ENCODE measurements at regions not wholly inside any gene's neighbourhood (a gene's known extent, or its start where the extent isn't known, plus 50 kb on each side); places are given as distances from the start of the nearest gene placed in this dataset.

- no peak overlapping the region for H3K4me2 ChIP-seq (ENCODE audit: low read depth, low read length)
- DNase-seq (ENCODE audit: low spot score) (no peak), ATAC-seq (no peak), FAIRE-seq (no peak)
- no peak overlapping the region for H3K9ac ChIP-seq (ENCODE audit: insufficient read depth, low read depth, low read length)
- H3K4me3 ChIP-seq (replicated peaks in 1 of 3; ENCODE audit: insufficient read depth in 1 of 3, low read depth in 2 of 3, low read length in 3 of 3), result no peak overlapping the region
- H4K20me1 ChIP-seq (ENCODE audit: insufficient read depth, low read length), result no peaks in the 10 kb centered on the region
- 23% methylated on average over 5 of the region's 5 CpGs for WGBS (ENCODE audit: low lambda C conversion rate)
- no peaks in the 10 kb centered on the region for H3K27me3 ChIP-seq (ENCODE audit: control insufficient read depth in 1 of 2, insufficient read depth in 2 of 2, low read length in 2 of 2)
- no TSS peak for BruUV-seq (replicated peaks)
- H3K36me3 ChIP-seq (replicated peaks in 1 of 2; ENCODE audit: control insufficient read depth in 1 of 2, insufficient read depth in 2 of 2, low read length in 2 of 2), result no peaks in the 10 kb centered on the region
- no peak overlapping the region for H2AFZ ChIP-seq (ENCODE audit: low read length)
- no peak overlapping the region for H3K27ac ChIP-seq (ENCODE audit: extremely low read length, insufficient read depth, low read length)
- TF ChIP-seq ZNF720 (CRISPR knock-in tag; IDR thresholded peaks at IDR 0.05), result no peak
- no peak for TF ChIP-seq TAF1 (CRISPR knock-in tag; IDR thresholded peaks at IDR 0.05)
- TF ChIP-seq ISL2 (CRISPR knock-in tag; IDR thresholded peaks at IDR 0.05), result no peak
- no peak for TF ChIP-seq ATRX (CRISPR knock-in tag; IDR thresholded peaks at IDR 0.05; ENCODE audit: borderline replicate concordance)
- TF ChIP-seq STAG1 (CRISPR knock-in tag; IDR thresholded peaks at IDR 0.05), result no peak
- no peak for TF ChIP-seq ZSCAN5A (CRISPR knock-in tag; IDR thresholded peaks at IDR 0.05; ENCODE audit: borderline replicate concordance)
- TF ChIP-seq SATB2 (CRISPR knock-in tag; IDR thresholded peaks at IDR 0.05), result no peak
- TF ChIP-seq ZNF24 (IDR thresholded peaks at IDR 0.05), result no peak
- TF ChIP-seq TCF7 (IDR thresholded peaks at IDR 0.05; ENCODE audit: low read depth), result no peak
- no peak for TF ChIP-seq ZNF572 (CRISPR knock-in tag; IDR thresholded peaks at IDR 0.05)
- TF ChIP-seq JDP2 (CRISPR knock-in tag; IDR thresholded peaks at IDR 0.05; ENCODE audit: borderline replicate concordance), result no peak
- in situ Hi-C loops (cut with HindIII; ENCODE audit: extremely low pct_ligation_motif_present, low pct_unique_long_range_greater_than_20kb) (no loop called here), intact Hi-C loops (cut with micrococcal nuclease; ENCODE audit: unreplicated experiment) (no loop called here)
- no peaks in the 10 kb centered on the region for H3K4me1 ChIP-seq (ENCODE audit: insufficient read depth, low read length)
- ChIA-PET POLR2A (no interaction called here), CTCF (ENCODE audit: low intra/inter-chr PET ratio, low total read pairs) (no interaction called here)
- no peaks in the 10 kb centered on the region for H3K79me2 ChIP-seq (ENCODE audit: insufficient read depth, low read length)
- H3K9me3 ChIP-seq (ENCODE audit: low read length), result no peaks in the 10 kb centered on the region
These were observed 548.8 kb upstream of the SALL1 start for GRCh38 chr16:51699686-51700396.
